ENCODE measurements at regions not wholly inside any gene's neighbourhood (a gene's known extent, or its start where the extent isn't known, plus 50 kb on each side); places are given as distances from the start of the nearest gene placed in this dataset.

DNA sequence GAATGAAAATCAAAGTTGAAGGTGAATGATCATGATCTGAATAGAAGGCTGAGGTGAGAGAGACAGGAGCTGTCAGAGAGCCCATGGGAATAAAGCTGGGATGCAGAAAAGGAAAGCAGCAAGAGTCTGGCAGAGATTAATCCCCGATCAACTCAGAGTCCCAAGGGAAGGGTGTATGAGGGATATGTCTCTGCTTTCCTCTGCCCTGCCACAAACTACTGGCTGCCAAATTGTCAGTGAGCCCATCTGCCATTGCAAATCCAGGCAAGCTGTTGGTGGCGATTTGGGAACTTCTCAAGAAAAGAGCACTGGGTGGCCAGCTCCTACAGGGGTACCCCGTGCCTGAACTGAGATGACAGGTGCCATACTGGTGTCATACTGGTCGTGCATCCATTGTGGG is 705.5 kb upstream of the MAN1A1 start (continued):
- no peak for TF ChIP-seq POLR2AphosphoS5 (IDR thresholded peaks at IDR 0.05; ENCODE audit: low read depth)
- TF ChIP-seq ZNF331 (CRISPR knock-in tag; IDR thresholded peaks at IDR 0.05; ENCODE audit: low read depth): no peak
- TF ChIP-seq EZH2 (IDR thresholded peaks at IDR 0.05; ENCODE audit: low read depth, unreplicated experiment): no peak

DNA sequence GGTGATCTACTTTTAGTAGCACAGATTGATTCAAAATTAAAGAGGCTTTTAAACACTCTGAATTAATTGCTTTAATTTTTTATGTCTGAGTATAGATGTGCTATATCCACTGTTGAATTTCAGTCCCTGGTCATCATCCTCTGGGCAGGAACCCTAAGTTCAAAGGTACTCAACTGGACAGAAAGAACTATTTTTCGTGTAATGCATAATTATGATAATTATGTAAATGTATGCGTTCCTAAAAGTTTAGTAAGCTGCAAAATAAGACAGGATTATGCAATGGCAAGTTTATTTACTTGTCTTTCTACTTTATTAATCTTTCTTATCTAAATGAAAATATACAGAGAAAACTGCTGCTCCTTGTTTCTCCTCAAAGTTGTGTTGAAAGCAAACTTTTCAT is 690.1 kb upstream of the MAN1A1 start:
- TF ChIP-seq ZNF114 (CRISPR knock-in tag; IDR thresholded peaks at IDR 0.05) (no peak), JUNB (IDR thresholded peaks at IDR 0.05; ENCODE audit: unreplicated experiment) (no peak), ZNF331 (CRISPR knock-in tag; IDR thresholded peaks at IDR 0.05; ENCODE audit: low read depth) (no peak), NANOG (IDR thresholded peaks at IDR 0.05; ENCODE audit: borderline replicate concordance) (no peak), POLR2AphosphoS5 (IDR thresholded peaks at IDR 0.05; ENCODE audit: low read depth) (no peak), STAT1 (IDR thresholded peaks at IDR 0.05; ENCODE audit: unreplicated experiment) (no peak), CREB1 (CRISPR knock-in tag; IDR thresholded peaks at IDR 0.05; ENCODE audit: low read depth) (no peak), EZH2phosphoT487 (IDR thresholded peaks at IDR 0.05; ENCODE audit: unreplicated experiment) (no peak), EZH2 (IDR thresholded peaks at IDR 0.05; ENCODE audit: low read depth, unreplicated experiment) (no peak)
- TF ChIP-seq, protein P1, sequence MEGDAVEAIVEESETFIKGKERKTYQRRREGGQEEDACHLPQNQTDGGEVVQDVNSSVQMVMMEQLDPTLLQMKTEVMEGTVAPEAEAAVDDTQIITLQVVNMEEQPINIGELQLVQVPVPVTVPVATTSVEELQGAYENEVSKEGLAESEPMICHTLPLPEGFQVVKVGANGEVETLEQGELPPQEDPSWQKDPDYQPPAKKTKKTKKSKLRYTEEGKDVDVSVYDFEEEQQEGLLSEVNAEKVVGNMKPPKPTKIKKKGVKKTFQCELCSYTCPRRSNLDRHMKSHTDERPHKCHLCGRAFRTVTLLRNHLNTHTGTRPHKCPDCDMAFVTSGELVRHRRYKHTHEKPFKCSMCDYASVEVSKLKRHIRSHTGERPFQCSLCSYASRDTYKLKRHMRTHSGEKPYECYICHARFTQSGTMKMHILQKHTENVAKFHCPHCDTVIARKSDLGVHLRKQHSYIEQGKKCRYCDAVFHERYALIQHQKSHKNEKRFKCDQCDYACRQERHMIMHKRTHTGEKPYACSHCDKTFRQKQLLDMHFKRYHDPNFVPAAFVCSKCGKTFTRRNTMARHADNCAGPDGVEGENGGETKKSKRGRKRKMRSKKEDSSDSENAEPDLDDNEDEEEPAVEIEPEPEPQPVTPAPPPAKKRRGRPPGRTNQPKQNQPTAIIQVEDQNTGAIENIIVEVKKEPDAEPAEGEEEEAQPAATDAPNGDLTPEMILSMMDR (conservative IDR thresholded peaks at IDR 0.05; ENCODE audit: low read depth in 2 of 2): no peak
- TF ChIP-seq, protein P2, sequence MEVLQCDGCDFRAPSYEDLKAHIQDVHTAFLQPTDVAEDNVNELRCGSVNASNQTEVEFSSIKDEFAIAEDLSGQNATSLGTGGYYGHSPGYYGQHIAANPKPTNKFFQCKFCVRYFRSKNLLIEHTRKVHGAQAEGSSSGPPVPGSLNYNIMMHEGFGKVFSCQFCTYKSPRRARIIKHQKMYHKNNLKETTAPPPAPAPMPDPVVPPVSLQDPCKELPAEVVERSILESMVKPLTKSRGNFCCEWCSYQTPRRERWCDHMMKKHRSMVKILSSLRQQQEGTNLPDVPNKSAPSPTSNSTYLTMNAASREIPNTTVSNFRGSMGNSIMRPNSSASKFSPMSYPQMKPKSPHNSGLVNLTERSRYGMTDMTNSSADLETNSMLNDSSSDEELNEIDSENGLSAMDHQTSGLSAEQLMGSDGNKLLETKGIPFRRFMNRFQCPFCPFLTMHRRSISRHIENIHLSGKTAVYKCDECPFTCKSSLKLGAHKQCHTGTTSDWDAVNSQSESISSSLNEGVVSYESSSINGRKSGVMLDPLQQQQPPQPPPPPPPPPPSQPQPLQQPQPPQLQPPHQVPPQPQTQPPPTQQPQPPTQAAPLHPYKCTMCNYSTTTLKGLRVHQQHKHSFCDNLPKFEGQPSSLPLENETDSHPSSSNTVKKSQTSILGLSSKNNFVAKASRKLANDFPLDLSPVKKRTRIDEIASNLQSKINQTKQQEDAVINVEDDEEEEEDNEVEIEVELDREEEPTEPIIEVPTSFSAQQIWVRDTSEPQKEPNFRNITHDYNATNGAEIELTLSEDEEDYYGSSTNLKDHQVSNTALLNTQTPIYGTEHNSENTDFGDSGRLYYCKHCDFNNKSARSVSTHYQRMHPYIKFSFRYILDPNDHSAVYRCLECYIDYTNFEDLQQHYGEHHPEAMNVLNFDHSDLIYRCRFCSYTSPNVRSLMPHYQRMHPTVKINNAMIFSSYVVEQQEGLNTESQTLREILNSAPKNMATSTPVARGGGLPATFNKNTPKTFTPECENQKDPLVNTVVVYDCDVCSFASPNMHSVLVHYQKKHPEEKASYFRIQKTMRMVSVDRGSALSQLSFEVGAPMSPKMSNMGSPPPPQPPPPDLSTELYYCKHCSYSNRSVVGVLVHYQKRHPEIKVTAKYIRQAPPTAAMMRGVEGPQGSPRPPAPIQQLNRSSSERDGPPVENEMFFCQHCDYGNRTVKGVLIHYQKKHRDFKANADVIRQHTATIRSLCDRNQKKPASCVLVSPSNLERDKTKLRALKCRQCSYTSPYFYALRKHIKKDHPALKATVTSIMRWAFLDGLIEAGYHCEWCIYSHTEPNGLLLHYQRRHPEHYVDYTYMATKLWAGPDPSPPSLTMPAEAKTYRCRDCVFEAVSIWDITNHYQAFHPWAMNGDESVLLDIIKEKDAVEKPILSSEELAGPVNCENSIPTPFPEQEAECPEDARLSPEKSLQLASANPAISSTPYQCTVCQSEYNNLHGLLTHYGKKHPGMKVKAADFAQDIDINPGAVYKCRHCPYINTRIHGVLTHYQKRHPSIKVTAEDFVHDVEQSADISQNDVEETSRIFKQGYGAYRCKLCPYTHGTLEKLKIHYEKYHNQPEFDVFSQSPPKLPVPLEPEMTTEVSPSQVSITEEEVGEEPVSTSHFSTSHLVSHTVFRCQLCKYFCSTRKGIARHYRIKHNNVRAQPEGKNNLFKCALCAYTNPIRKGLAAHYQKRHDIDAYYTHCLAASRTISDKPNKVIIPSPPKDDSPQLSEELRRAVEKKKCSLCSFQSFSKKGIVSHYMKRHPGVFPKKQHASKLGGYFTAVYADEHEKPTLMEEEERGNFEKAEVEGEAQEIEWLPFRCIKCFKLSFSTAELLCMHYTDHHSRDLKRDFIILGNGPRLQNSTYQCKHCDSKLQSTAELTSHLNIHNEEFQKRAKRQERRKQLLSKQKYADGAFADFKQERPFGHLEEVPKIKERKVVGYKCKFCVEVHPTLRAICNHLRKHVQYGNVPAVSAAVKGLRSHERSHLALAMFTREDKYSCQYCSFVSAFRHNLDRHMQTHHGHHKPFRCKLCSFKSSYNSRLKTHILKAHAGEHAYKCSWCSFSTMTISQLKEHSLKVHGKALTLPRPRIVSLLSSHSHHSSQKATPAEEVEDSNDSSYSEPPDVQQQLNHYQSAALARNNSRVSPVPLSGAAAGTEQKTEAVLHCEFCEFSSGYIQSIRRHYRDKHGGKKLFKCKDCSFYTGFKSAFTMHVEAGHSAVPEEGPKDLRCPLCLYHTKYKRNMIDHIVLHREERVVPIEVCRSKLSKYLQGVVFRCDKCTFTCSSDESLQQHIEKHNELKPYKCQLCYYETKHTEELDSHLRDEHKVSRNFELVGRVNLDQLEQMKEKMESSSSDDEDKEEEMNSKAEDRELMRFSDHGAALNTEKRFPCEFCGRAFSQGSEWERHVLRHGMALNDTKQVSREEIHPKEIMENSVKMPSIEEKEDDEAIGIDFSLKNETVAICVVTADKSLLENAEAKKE (CRISPR knock-in tag; IDR thresholded peaks at IDR 0.05): no peak
- TF ChIP-seq, protein P3, sequence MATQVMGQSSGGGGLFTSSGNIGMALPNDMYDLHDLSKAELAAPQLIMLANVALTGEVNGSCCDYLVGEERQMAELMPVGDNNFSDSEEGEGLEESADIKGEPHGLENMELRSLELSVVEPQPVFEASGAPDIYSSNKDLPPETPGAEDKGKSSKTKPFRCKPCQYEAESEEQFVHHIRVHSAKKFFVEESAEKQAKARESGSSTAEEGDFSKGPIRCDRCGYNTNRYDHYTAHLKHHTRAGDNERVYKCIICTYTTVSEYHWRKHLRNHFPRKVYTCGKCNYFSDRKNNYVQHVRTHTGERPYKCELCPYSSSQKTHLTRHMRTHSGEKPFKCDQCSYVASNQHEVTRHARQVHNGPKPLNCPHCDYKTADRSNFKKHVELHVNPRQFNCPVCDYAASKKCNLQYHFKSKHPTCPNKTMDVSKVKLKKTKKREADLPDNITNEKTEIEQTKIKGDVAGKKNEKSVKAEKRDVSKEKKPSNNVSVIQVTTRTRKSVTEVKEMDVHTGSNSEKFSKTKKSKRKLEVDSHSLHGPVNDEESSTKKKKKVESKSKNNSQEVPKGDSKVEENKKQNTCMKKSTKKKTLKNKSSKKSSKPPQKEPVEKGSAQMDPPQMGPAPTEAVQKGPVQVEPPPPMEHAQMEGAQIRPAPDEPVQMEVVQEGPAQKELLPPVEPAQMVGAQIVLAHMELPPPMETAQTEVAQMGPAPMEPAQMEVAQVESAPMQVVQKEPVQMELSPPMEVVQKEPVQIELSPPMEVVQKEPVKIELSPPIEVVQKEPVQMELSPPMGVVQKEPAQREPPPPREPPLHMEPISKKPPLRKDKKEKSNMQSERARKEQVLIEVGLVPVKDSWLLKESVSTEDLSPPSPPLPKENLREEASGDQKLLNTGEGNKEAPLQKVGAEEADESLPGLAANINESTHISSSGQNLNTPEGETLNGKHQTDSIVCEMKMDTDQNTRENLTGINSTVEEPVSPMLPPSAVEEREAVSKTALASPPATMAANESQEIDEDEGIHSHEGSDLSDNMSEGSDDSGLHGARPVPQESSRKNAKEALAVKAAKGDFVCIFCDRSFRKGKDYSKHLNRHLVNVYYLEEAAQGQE (IDR thresholded peaks at IDR 0.05; ENCODE audit: unreplicated experiment): no peak
- TF ChIP-seq, protein P4, sequence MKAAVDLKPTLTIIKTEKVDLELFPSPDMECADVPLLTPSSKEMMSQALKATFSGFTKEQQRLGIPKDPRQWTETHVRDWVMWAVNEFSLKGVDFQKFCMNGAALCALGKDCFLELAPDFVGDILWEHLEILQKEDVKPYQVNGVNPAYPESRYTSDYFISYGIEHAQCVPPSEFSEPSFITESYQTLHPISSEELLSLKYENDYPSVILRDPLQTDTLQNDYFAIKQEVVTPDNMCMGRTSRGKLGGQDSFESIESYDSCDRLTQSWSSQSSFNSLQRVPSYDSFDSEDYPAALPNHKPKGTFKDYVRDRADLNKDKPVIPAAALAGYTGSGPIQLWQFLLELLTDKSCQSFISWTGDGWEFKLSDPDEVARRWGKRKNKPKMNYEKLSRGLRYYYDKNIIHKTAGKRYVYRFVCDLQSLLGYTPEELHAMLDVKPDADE (IDR thresholded peaks at IDR 0.05): no peak
- H3K36me3 ChIP-seq (ENCODE audit: insufficient read depth): no peaks in the 10 kb centered on the region
- H3K9me2 ChIP-seq (ENCODE audit: insufficient read depth): no peaks in the 10 kb centered on the region
- H3F3A ChIP-seq (replicated peaks; ENCODE audit: low read depth): no peaks in the 10 kb centered on the region
- H3K79me2 ChIP-seq (replicated peaks; ENCODE audit: insufficient read depth): no peaks in the 10 kb centered on the region
- no peaks in the 10 kb centered on the region for H3K36me3 Mint-ChIP-seq (ENCODE audit: low read depth)
- H3K4me3 Mint-ChIP-seq: no peak overlapping the region
- H3K4me1 Mint-ChIP-seq: peaks cover 4% of the 10 kb centered on the region; the same call in 2 of the 3 replicates
- no peaks in the 10 kb centered on the region for H3K27me3 ChIP-seq (ENCODE audit: insufficient read depth)
- DNase-seq (ENCODE audit: low spot score) (no peak), ATAC-seq (no peak)
- H2AFZ ChIP-seq: no peak overlapping the region
- H3K27me3 Mint-ChIP-seq (ENCODE audit: insufficient read depth, low read depth, poor library complexity): no peaks in the 10 kb centered on the region
- H3K27ac ChIP-seq (ENCODE audit: low read depth): no peak overlapping the region
- H3K4me1 ChIP-seq (ENCODE audit: insufficient read depth): peaks cover 7% of the 10 kb centered on the region; the same call in 1 of the 2 replicates
- H3K9me3 Mint-ChIP-seq: no peaks in the 10 kb centered on the region
- no peak overlapping the region for H3K4me2 ChIP-seq
- no peaks in the 10 kb centered on the region for H4K20me1 ChIP-seq (replicated peaks; ENCODE audit: insufficient read depth)
- H3K27ac Mint-ChIP-seq: no peak overlapping the region
- no peak overlapping the region for H3K4me3 ChIP-seq
